MM.1S (cell line): ENCODE measurements at regions not wholly inside any gene's neighbourhood (a gene's known extent, or its start where the extent isn't known, plus 50 kb on each side); places are given as distances from the start of the nearest gene placed in this dataset.

Experiments
- CTCF ChIP-seq: fragments of 300-600 bp; sonication (generic); IDR thresholded peaks from 2 replicates; pipeline ENCODE4 v1.5.1; 2016; ENCODE audit warnings: antibody characterized with exemption, low read length, mixed read lengths
- EZH2 ChIP-seq: fragments of 300-600 bp; sonication (generic); optimal IDR thresholded peaks from 2 replicates; pipeline ENCODE3; 2017; ENCODE audit warnings: low read depth, mild to moderate bottlenecking, antibody characterized with exemption, low read length, mixed read lengths
- EZH2phosphoT487 ChIP-seq: fragments of 300-600 bp; sonication (generic); IDR thresholded peaks from 2 replicates; pipeline ENCODE4 v1.6.1; 2018; ENCODE audit warnings: antibody characterized with exemption, low read length

- TF ChIP-seq CTCF (no peak), EZH2 (no peak), EZH2phosphoT487 (no peak)
These were observed 674.3 kb downstream of the TMEM121 start for GRCh38 chr14:106200541-106201315.
